GM21619 (cell line): ENCODE measurements at regions not wholly inside any gene's neighbourhood (a gene's known extent, or its start where the extent isn't known, plus 50 kb on each side); places are given as distances from the start of the nearest gene placed in this dataset.
"Not testable (repeated sequence)": the region's sequence is repeated elsewhere in the genome, so short reads cannot be mapped to it uniquely, and the experiment has no call there.

ENCODE experiments used
- ATAC-seq: cut with Tn5 transposase; IDR thresholded peaks from one replicate; pipeline ENCODE4 v1.9.1; 2021; ENCODE audit not compliant: unreplicated experiment

- no peak for ATAC-seq
Measured at GRCh38 chr1:229161740-229162139, 109.2 kb upstream of the RAB4A start.

- ATAC-seq, result no peak
Measured at GRCh38 chr1:229162825-229163515, 107.9 kb upstream of the RAB4A start.

GRCh38 chr1:229164348-229164747 is 106.6 kb upstream of the RAB4A start:
- ATAC-seq, result no peak

- ATAC-seq, result no peak
Measured at GRCh38 chr1:229164836-229165735, 105.8 kb upstream of the RAB4A start.

GRCh38 chr1:229167318-229167717 is 103.6 kb upstream of the RAB4A start:
- ATAC-seq, result no peak

GRCh38 chr1:229169399-229169798 is 101.5 kb upstream of the RAB4A start:
- no peak for ATAC-seq

GRCh38 chr1:229170274-229170673 is 100.6 kb upstream of the RAB4A start:
- no peak for ATAC-seq

- no peak for ATAC-seq
Measured at GRCh38 chr1:229170778-229171505, 100.0 kb upstream of the RAB4A start.

GRCh38 chr1:229171934-229172333 is 99.0 kb upstream of the RAB4A start:
- no peak for ATAC-seq

GRCh38 chr1:229173491-229174476 is 97.1 kb upstream of the RAB4A start:
- not testable (repeated sequence) for ATAC-seq

- ATAC-seq, result not testable (repeated sequence)
Measured at GRCh38 chr1:229175297-229175696, 95.6 kb upstream of the RAB4A start.

- not testable (repeated sequence) for ATAC-seq
Measured at GRCh38 chr1:229176457-229176856, 94.5 kb upstream of the RAB4A start.

GRCh38 chr1:229180161-229180560 is 90.8 kb upstream of the RAB4A start:
- ATAC-seq, result no peak

GRCh38 chr1:229181419-229181818 is 89.5 kb upstream of the RAB4A start:
- ATAC-seq, result no peak

GRCh38 chr1:229183588-229183987 is 87.3 kb upstream of the RAB4A start:
- no peak for ATAC-seq

- no peak for ATAC-seq
Measured at GRCh38 chr1:229184066-229184465, 86.8 kb upstream of the RAB4A start.

- ATAC-seq, result no peak
Measured at GRCh38 chr1:229185963-229186362, 84.9 kb upstream of the RAB4A start.

GRCh38 chr1:229186373-229187056 is 84.4 kb upstream of the RAB4A start:
- peak; percentile 98 for ATAC-seq

GRCh38 chr1:229190057-229190575 is 80.8 kb upstream of the RAB4A start:
- no peak for ATAC-seq
